Epidermal melanocyte (primary cell): ENCODE measurements at regions not wholly inside any gene's neighbourhood (a gene's known extent, or its start where the extent isn't known, plus 50 kb on each side); places are given as distances from the start of the nearest gene placed in this dataset.

Experiments
- DNase-seq: peaks from one replicate; pipeline ENCODE4 v3.0.0; 2011; ENCODE audit warnings: low spot score; ENCODE audit not compliant: insufficient read length

- no peak for DNase-seq
These were observed 139.5 kb downstream of the CYLD start for GRCh38 chr16:50881331-50881830.

- no peak for DNase-seq
These were observed 139.0 kb downstream of the CYLD start for GRCh38 chr16:50880926-50881325.

- no peak for DNase-seq
These were observed 138.2 kb downstream of the CYLD start for GRCh38 chr16:50879873-50880695.

GRCh38 chr16:50878966-50879615, 137.2 kb downstream of the CYLD start:
- DNase-seq: no peak

- DNase-seq: no peak
These were observed 136.7 kb downstream of the CYLD start for GRCh38 chr16:50878536-50878935.

GRCh38 chr16:50876263-50876662, 134.4 kb downstream of the CYLD start:
- DNase-seq: no peak

GRCh38 chr16:50868577-50868976, 126.7 kb downstream of the CYLD start:
- no peak for DNase-seq

- no peak for DNase-seq
These were observed 124.9 kb downstream of the CYLD start for GRCh38 chr16:50866806-50867205.

GRCh38 chr16:50864386-50864785, 122.5 kb downstream of the CYLD start:
- no peak for DNase-seq

GRCh38 chr16:50863644-50864144, 121.8 kb downstream of the CYLD start:
- no peak for DNase-seq

GRCh38 chr16:50862818-50863643, 121.1 kb downstream of the CYLD start:
- no peak for DNase-seq

GRCh38 chr16:50861970-50862411, 120.1 kb downstream of the CYLD start:
- DNase-seq: no peak

GRCh38 chr16:50861451-50861850, 119.6 kb downstream of the CYLD start:
- no peak for DNase-seq

- no peak for DNase-seq
These were observed 117.9 kb downstream of the CYLD start for GRCh38 chr16:50859628-50860360.

GRCh38 chr16:50858877-50859627, 117.2 kb downstream of the CYLD start:
- DNase-seq: no peak

- no peak for DNase-seq
These were observed 116.5 kb downstream of the CYLD start for GRCh38 chr16:50858376-50858775.

- DNase-seq: no peak
These were observed 116.0 kb downstream of the CYLD start for GRCh38 chr16:50857881-50858280.

- no peak for DNase-seq
These were observed 115.1 kb downstream of the CYLD start for GRCh38 chr16:50856991-50857390.

GRCh38 chr16:50853329-50853728, 111.4 kb downstream of the CYLD start:
- DNase-seq: no peak
